K562 (cell line): ENCODE measurements at regions not wholly inside any gene's neighbourhood (a gene's known extent, or its start where the extent isn't known, plus 50 kb on each side); places are given as distances from the start of the nearest gene placed in this dataset.

Experiments
- BACH1 ChIP-seq: fragments of 200-800 bp; sonication (Bioruptor generic); IDR thresholded peaks from 2 replicates; pipeline ENCODE4 v1.6.1; 2016; ENCODE audit warnings: missing genetic modification characterization, missing compliant biosample characterization
- CLOCK ChIP-seq: fragments of 250-450 bp; sonication (Bioruptor Pico); IDR thresholded peaks from 2 replicates; pipeline ENCODE4 v1.4.0; 2020; ENCODE audit warnings: mild to moderate bottlenecking, moderate library complexity, borderline replicate concordance
- DACH1 ChIP-seq: fragments of 450-650 bp; IDR thresholded peaks from 2 replicates; pipeline ENCODE4 v1.6.1; 2018; ENCODE audit not compliant: partially characterized antibody
- FOXA1 ChIP-seq: fragments of 450-650 bp; IDR thresholded peaks from 2 replicates; pipeline ENCODE4 v1.6.1; 2016; ENCODE audit warnings: mild to moderate bottlenecking, borderline replicate concordance
- FOXK2 ChIP-seq, 2 experiments: fragments of 450-650 bp; IDR thresholded peaks in 1 of 2; conservative IDR thresholded peaks in 1 of 2; 2 replicates each; pipeline ENCODE4 v1.6.1; 2016; ENCODE audit warnings: low read depth in 2 of 2, mild to moderate bottlenecking in 1 of 2
- FOXO4 ChIP-seq: fragments of 450-650 bp; formaldehyde crosslinking; IDR thresholded peaks from 2 replicates; pipeline ENCODE4 v1.4.0; 2020; ENCODE audit warnings: mild to moderate bottlenecking, moderate library complexity
- HSF4 ChIP-seq: fragments of 250-450 bp; sonication (Bioruptor Pico); IDR thresholded peaks from 2 replicates; pipeline ENCODE4 v2.1.2; 2022; ENCODE audit warnings: mild to moderate bottlenecking, moderate library complexity, borderline replicate concordance
- IFI16 ChIP-seq: fragments of 250-450 bp; sonication (Bioruptor Pico); IDR thresholded peaks from 2 replicates; pipeline ENCODE4 v2.1.2; 2022; ENCODE audit warnings: mild to moderate bottlenecking, inconsistent platforms
- L3MBTL2 ChIP-seq: fragments of 450-650 bp; IDR thresholded peaks from 2 replicates; pipeline ENCODE4 v1.6.1; 2016; ENCODE audit warnings: mild to moderate bottlenecking, moderate library complexity
- MTA3 ChIP-seq: fragments of 450-650 bp; formaldehyde crosslinking; IDR thresholded peaks from 2 replicates; pipeline ENCODE4 v1.6.1; 2017; ENCODE audit warnings: mild to moderate bottlenecking, borderline replicate concordance
- NBN ChIP-seq: fragments of 450-650 bp; IDR thresholded peaks from 2 replicates; pipeline ENCODE4 v1.6.1; 2016; ENCODE audit warnings: low read depth, mild to moderate bottlenecking
- POLR2A ChIP-seq: fragments of 450-650 bp; conservative IDR thresholded peaks from 2 replicates; pipeline ENCODE4 v1.6.1; 2016
- SIN3B ChIP-seq: fragments of 450-650 bp; IDR thresholded peaks from 2 replicates; pipeline ENCODE4 v1.6.1; 2017; ENCODE audit warnings: low read depth, mild to moderate bottlenecking, moderate library complexity
- SIRT6 ChIP-seq: IDR thresholded peaks from one replicate; pipeline ENCODE4 v1.6.1; 2012; ENCODE audit warnings: low read depth, mild to moderate bottlenecking, control low read depth, inconsistent platforms, low read length, moderate library complexity
- SRSF3 ChIP-seq: fragments of 200-400 bp; formaldehyde crosslinking; IDR thresholded peaks from 2 replicates; pipeline ENCODE4 v1.6.1; 2016; ENCODE audit warnings: mild to moderate bottlenecking, low read length, moderate library complexity; ENCODE audit not compliant: insufficient read depth
- TF ChIP-seq, protein P1 (sequence below): fragments of 450-650 bp; IDR thresholded peaks from 2 replicates; pipeline ENCODE4 v1.6.1; 2017; ENCODE audit warnings: antibody characterized with exemption, mild to moderate bottlenecking

DNA sequence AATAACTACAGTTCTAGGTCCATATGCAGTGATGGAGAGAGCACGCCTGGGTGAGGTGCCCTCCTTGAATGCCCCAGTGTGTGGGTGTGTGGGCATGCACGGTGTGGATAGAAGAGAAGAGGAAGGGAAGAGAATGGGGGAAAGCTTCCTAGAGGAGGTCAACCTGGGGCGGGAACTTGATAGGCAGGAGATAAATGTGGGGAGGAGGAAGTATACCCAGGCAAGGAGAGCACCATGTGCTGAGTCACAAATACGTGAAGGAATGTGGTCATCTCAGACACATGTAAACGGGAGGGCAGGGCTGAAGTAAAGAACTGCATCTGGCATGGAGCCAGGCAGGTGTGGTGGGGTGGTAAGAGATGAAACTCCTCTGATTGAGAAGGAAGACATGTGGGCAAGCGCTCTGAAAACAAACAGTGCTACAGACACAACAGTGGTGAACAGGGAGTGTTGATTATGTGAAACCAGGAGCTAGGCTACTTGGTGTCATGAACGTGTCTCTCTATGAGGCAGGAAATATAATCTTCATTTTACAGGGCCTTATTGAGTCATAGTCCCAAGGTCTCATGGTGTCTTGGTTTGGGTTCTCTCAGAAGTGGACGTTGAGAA is 61.5 kb upstream of the EED start (continued):
- TF ChIP-seq, protein P1, sequence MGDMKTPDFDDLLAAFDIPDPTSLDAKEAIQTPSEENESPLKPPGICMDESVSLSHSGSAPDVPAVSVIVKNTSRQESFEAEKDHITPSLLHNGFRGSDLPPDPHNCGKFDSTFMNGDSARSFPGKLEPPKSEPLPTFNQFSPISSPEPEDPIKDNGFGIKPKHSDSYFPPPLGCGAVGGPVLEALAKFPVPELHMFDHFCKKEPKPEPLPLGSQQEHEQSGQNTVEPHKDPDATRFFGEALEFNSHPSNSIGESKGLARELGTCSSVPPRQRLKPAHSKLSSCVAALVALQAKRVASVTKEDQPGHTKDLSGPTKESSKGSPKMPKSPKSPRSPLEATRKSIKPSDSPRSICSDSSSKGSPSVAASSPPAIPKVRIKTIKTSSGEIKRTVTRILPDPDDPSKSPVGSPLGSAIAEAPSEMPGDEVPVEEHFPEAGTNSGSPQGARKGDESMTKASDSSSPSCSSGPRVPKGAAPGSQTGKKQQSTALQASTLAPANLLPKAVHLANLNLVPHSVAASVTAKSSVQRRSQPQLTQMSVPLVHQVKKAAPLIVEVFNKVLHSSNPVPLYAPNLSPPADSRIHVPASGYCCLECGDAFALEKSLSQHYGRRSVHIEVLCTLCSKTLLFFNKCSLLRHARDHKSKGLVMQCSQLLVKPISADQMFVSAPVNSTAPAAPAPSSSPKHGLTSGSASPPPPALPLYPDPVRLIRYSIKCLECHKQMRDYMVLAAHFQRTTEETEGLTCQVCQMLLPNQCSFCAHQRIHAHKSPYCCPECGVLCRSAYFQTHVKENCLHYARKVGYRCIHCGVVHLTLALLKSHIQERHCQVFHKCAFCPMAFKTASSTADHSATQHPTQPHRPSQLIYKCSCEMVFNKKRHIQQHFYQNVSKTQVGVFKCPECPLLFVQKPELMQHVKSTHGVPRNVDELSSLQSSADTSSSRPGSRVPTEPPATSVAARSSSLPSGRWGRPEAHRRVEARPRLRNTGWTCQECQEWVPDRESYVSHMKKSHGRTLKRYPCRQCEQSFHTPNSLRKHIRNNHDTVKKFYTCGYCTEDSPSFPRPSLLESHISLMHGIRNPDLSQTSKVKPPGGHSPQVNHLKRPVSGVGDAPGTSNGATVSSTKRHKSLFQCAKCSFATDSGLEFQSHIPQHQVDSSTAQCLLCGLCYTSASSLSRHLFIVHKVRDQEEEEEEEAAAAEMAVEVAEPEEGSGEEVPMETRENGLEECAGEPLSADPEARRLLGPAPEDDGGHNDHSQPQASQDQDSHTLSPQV: peak; percentile 96
- TF ChIP-seq FOXO4 (CRISPR knock-in tag) (no peak), FOXA1 (no peak), POLR2A (peak; percentile 49), HSF4 (peak; percentile 73; the same call in 1 of the 2 replicates), FOXK2 (conservative IDR thresholded peaks at IDR 0.05 in 1 of 2, IDR thresholded peaks at IDR 0.05 in 1 of 2; ENCODE audit: low read depth in 2 of 2) (peak; percentile 84 to 87), L3MBTL2 (peak; percentile 93), BACH1 (tag) (peak; percentile 89), MTA3 (0 out of 2 replicates have a peak, but pooled peaks have one; percentile 74), SIN3B (no peak), NBN (peak; percentile 78; the same call in 1 of the 2 replicates), SRSF3 (no peak), IFI16 (no peak), DACH1 (no peak), SIRT6 (no peak), CLOCK (CRISPR knock-in tag) (peak; percentile 59; the same call in 1 of the 2 replicates)
